ENCODE measurements at regions not wholly inside any gene's neighbourhood (a gene's known extent, or its start where the extent isn't known, plus 50 kb on each side); places are given as distances from the start of the nearest gene placed in this dataset.
A peak's percentile ranks its signal among the peaks of the same experiment; 100 is the strongest.

DNA sequence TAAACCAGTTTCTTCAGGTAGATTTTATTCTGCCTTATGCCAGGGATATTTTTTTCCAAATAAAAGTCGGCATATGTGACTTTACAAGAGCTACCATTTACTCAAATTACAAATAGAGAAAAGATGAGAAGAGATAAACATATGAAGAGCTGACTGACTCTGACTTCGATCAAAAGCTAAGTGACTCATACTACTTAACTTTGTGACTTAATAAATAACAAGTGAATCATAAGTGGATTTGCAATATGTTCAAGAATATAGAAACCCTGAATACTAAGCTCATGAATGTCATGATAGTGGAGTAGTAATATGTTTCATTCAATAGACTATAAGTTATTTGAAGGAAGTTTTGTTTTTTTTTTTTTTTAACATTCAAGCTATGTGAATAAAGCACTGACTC lies 130.5 kb upstream of the ANO3 start:
- DNase-seq, result no peak

DNA sequence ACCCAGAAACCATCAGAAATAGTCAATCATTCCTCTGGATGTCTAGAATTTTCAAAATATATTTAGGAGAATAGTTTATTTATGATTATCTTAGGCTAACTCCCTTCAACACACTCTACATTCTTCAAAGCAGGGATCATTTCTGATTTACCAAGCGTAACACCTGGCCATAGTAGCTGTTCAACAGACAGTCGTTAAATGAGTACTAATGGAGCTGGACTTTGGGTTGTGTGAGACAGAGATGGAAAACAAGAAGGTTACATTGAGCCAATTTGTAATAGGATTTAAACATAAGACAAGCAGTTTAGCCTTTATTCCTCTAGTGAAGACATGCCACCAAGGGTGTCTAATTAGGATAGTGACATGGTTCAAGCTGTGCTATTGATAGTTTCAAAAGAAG lies 129.2 kb upstream of the ANO3 start:
- no peak for DNase-seq

DNA sequence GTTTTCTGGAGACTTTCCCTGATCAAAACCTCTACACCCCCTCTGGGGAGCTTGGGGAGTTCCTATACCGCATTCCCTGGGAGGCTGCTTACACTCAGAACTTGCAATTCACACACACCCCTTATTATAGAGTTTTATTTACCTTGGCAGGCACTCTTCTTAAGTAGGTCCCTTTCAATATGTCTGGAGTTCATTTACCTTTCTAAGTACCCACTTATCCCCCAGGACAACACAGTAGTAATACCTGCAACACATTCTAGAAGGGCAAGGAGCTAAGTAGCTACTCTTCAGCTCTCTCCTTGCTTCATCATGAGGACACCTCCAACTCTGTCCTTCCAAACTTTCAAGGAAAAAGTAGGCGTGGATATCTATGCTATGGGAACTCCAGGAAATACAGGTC lies 127.8 kb upstream of the ANO3 start:
- no peak for DNase-seq

DNA sequence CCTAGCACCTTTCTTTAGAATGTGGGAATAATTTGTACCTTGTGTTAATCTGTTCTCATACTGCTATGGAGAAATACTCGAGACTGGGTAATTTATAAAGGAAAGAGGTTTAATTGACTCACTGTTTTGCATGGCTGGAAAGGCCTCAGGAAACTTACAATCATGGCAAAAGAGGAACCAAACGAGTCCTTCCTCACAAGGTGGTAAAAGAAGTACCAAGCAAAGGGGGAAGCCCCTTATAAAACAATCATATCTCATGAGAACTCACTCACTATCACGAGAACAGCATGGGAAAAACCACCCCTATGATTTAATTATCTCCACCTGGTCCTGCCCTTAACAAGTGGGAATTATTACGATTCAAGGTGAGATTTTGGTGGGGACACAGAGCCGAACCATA lies 127.1 kb upstream of the ANO3 start:
- DNase-seq, result no peak

DNA sequence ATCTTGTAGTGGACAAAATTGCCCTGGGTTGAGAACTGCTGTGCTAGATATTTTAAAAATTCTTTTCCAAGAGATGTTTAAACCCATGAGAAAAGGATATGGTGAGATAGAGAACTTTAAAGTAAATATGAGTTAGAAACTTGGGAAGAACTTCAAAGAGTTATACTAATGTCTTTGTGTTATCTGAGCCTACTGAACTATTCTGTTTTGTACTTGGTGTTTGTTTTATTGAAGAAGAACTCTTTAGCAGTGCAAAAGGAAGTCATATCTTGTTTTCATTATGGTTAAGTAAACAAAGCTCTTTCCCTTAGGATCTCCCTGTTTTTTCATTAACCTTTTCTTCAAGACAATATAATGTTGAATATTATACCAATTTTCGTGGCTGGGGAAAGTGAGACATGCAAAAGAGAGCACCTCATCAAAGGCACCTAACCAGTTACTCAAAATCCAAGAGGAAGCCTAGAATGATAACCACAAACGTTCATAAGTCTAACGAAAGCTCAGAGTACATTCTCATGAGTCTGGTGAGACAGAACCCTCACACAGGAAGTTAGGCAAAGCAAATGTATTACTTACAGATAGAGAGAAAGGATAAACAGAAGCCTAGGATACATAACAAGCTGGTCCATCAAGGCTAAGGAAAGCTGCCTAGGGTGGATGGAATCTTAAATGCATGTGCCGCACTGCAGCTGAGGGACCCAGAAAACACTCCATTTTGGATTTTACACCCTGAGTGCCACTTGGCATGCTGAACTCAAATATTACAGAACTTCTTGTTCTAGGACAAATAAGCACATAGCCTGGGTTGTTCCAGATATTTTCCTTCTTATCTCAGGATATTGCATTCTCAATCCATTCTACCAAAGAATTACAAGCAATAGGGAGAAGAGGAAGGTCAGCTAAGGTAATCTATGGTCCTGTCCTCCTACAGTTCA lies 112.5 kb upstream of the ANO3 start:
- no peak for DNase-seq

DNA sequence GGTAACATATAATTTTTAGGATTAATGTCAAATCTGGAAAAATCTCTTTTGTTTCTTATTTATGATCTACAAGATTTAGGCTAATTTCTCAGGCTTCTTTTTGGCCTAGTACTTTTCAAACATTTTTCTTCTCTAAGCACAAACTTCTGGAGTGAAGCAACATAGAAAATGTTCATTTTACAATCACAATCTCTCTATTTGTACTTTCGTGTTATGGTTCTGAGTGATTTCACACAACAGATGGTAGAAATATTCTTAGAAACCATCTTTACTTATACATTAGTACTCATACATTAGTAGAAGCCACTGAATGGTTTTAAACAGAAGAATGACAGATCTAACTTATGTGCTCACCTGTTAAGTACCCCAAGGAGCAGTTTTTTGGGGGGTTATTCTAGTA lies 106.3 kb upstream of the ANO3 start:
- DNase-seq, result no peak

DNA sequence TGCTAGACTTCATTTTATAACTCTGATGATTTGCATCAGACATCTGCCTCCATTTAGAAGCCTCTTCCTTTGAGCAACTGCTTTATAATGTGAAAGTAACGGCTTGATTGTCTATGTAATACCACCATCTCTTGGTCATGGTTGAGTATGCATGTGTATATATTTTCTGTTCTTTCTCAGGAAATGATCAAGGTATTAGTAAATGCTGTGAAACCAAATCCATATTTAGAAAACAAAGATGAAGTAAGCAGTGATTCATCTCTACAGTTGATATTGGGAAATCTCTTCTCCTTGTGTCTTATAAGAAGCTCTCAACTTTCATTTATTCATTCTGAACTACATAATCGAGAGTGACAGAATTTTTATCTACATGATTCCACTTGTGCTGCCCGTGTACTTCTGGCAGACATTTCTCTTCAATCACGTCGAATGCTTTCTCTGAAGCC lies 104.6 kb upstream of the ANO3 start:
- no peak for DNase-seq

DNA sequence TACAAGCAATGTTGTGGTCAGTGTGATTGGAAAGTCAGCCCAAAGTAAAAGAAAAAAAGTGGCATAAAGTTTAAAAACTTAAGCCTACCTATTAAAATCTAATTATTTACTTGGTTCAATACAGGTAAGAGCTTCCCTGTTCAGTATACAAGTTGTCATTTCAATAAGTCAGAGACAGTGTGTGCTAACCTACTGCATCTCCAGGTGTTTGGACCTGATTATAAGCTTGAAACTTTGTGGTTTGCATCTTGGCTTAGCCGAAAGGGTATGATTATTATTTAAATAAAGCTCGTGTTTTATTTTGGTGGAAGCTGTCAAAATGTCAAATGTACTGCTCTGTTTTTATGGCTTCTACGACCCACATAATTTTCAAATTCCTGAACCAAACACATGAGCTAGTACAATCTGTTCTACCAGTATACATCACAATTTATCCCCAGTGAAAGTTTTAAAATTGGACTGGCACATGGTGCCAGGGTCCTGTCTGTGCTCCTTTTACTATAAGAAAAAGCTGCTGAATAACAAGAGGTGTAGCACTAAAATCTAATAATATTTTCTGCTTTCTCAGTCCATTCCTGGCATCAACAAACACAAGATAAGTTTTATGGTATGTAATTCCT lies 103.9 kb upstream of the ANO3 start:
- no peak for DNase-seq

DNA sequence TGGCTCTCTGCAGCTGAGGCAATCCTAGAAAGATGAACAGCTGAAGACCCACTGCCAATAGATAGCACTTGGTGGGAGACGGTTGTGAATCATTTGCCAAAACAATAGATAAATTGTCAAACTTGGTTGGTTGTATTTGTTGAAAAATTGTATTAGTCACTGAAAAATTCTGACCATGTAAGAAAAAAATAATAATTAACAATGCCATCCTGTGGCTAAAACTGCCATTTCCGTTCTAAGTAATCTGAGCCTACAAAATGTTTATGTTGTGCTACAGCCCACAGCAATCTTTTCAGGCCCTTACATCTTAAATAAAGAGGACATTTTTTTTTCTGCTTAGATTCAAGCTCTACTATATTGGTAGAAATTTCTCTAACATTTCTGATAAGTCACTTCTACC lies 103.2 kb upstream of the ANO3 start:
- no peak for DNase-seq

DNA sequence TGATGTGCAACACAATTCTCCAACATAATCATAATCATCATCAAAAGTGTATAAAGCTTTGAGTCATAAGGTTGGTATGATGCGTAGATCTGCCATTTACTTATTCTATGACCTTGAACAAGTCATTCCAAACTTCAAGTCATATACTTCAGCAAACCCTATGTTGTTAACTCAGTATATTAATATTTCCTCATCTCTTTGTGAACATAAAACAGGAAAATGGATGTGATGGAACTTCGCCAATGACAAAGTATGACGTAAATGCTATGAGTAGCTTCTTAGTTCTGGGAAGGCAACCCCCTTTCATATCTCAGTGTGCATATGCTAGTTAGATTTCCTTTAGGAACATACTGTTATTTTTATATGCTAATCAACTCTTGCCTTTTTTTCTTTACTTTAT lies 102.7 kb upstream of the ANO3 start:
- DNase-seq, result no peak

DNA sequence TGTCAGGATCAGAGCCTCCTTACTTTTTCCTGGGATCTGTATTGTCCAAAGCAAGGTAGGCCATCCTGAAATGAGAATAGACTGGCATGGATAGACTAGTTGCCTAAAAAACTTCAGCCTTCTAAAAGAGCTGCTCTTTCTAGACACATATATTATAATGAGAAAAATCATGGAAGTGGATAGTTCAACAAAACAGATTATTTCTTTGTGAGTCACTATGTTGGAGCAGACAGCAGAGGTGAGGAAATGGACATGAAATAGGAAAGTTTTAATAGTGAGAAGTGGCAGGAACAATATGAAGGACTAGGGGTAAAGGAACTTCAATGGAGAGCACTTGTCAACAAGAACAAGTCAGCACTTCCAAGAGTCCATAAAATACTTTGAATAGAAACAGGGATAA lies 101.9 kb upstream of the ANO3 start:
- no peak for DNase-seq

DNA sequence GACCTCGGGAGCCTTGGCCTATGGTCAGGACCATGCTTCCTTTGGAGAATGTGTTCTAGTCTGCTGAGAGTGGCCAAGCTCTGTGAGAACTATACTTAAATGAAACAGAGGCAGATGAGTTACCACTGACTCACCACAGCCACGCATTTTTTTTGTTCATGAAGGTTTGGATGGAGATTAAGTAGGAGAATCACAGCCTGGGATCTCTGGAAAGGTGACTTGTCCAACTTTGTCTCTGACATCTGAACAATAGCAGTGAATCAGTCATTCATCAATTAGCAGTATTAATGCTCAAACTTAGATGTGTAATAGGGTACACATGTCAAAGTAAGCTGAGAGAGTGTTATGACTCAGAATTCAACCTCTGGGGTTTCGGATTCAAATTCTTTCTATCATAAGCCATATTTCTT lies 100.7 kb upstream of the ANO3 start:
- no peak for DNase-seq

DNA sequence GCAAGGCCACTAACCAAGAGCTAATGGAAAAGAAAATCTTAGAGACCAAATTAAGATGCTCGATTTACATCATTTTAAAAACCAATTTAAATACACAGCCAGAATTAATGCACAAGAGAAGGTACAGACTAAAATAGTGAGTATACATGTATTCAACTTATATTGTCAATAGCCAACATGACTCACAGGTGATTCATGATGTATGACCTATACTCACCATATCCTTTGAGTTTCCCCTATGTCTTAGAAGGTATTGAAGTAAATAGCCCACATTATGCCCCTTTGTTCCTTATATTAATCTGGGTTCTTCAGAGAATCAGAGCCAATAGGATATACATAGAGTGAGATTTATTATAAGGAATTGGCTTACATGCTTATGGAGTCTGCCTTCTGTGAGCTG lies 97.5 kb upstream of the ANO3 start:
- no peak for DNase-seq

DNA sequence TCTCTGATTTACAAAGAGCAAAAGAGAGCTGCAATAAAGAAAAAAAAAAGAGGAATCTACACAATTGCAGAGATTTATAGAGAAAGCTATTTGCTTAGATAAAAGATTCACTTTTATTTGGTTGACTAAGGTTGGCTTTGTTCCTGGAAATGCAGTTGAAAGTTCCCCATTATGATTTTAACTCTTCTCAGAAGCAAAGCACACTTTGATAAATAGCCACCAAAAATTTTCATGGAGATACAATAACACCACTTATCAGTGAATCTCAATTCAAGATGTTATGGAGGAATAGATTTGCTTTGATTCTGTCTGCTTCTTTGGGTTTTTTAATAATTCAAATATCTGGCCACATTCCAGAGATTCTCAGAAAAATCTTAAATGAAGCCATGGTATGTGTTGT lies 88.5 kb upstream of the ANO3 start:
- no peak for DNase-seq

DNA sequence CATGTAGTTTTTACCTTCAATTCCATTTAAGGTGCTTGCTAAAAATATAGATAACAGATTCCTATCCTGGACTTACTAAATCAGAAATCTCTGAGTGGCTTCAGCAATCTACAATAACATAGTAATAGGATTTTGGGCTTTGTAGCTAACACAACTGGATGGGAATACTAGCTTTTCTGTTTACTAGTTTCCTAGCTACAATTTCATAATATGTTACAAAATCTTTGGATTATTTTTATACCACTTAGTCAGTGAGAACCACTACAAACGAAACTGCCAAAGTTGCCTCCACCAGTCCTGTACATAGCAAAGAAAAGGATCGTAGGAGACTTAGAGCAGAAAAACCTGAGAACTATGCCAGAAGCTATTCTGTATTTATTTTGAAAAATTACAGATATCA lies 87.7 kb upstream of the ANO3 start:
- DNase-seq, result no peak

DNA sequence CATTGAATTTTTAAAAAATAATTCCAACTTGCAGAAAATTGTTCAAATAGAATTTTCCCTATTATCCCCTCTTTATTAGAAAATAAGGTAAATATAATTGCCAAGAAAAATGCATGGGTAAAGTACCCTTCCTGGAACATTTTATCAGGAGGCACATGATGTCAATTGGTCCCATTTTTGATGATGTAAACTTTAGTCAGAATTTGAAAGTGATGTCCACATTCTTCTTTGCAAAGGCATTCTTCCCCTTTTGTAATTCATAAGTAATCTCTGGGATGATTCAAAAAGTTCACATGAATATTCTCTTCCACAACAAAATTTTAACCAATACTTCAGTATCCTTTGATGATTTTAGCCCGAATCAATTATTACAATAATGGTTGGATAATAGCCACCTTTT lies 86.9 kb upstream of the ANO3 start:
- no peak for DNase-seq

DNA sequence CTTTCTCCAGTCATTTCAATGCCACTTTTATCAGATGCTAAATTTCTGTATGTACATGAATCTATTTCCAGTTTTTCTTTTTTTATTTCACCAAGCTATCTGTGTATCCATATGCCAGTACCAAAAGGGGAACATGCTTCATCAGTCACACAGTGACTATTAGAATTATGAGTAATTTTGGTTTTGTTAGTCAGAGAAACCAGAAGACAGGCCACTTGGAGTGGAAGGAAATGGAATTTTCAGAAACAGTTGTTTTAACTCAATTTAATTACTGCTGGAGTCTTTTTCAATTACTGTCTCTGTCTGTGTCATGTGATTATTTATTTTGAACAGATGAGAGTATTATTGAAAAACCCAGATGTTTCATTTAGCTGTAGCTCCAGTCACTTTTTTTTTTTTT lies 84.6 kb upstream of the ANO3 start:
- DNase-seq, result no peak

DNA sequence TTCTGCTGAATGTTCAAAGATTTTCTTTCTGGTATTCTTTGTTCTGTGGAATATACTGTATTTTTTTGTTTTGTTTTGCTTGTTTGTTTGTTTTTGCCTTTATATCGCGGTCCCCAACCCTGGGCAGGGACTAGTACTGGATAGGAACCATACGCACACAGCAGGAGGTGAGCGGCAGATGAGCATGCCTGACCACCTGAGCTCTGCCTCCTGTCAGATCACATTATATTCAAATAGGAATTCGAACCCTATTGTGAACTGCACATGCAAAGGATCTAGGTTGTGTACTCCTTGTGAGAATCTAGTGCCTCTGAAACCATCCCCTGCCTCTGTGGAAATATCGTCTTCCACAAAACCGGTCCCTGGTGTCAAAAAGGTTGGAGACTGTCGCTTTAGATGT lies 83.3 kb upstream of the ANO3 start:
- DNase-seq, result no peak

DNA sequence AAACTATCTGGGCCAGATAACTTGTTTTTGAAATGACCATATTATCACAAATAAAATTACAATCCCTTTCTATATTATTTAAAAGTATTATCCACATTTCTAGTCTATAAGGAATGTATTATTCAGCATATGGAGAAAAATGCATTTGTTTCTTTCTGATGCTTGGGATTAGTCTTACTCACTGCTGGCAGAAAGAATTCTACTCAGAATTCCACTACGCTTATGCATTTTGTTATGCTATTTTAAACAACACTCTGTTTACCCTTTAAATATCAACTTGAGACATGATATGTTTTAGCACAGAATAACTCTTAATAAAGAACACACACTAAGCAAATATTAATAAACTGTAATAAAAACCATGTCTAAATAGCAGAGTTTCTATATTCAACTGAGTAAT lies 77.6 kb upstream of the ANO3 start:
- no peak for DNase-seq

DNA sequence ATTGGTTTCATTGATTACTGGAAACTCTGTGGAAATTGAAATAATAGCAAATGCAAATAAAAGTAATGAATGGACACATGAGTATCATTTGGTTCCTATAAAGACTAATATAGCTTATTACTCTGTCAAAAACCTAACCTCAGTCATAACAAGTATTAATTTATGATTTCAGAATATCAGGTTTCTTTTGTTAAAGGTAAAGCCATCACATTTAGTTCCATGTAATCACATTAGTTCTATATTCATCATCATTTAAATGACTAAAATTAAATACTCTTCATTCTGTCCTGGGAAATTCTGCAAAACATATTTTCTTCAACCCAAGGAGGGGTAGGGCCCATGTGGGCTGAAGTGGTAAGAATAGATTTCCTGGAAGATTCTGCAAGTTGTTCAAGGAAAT lies 68.2 kb upstream of the ANO3 start:
- DNase-seq, result no peak

DNA sequence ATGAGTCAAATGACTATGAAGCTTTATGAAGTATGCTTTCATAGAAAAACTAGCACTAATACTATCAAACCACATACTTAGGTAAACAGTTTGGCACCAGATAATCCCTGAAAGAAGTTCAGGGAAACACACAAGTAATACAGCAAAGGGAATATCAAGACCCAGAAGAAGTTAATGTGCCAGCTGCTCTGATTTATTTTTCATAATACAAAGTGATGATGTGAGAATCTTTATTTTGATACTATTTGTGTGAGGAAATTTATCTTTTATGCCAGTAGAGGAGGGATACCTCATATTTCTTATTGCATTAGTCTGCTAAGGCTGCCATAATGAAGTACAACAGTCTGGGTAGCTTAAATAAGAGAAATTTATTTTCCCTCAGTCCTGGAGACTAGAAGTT lies 67.7 kb upstream of the ANO3 start:
- no peak for DNase-seq

DNA sequence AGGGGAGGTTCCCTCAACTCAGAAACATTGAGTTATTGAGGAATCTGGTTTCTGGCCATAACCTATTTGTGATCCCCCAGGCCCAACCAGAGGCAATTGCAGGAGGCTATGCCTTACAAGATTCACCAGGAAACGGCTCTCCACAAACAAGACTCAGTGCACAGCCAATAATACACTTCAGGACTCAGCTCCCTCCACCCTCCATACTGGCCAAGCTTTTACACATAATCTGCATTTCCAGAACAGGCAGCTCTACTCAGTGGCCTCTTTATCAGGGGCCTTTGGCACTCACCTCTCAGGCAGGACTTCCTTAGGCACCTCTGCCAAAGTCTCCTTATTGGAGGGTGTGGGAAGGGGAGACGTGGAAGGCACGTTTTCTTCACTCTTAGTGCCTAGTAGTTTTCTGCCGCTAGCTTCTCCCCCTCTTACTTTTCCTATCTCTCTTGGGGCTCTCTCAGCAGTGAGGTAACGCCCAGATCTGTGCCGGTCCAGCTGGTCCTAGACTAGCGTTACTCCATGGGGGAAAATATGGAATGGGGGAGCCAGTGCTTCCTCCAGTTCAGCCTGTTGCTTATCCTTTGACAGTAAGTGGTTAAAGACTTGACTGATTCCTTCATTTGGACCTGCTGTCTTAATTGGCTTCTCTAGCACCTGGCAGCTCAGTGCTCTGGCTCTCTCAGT lies 62.8 kb upstream of the ANO3 start:
- no peak for DNase-seq

DNA sequence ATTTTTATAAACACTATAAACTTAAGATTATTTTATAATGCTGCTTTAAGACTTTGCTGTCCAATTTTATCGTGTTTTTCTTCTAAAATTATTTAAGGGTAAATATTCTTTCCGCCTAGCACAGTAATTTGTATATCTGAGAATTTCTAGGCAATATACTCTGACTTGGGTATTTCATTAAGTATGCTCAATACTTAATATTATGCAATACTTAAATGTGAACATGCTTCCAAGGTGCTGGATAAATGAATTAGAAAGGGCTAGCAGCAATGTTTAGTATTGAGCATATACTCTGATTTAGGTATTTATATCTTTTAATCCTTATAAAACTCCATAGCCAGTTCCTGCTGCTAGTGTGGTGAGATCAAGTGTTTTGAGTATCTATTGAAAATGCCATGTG lies 60.3 kb upstream of the ANO3 start:
- DNase-seq, result no peak

DNA sequence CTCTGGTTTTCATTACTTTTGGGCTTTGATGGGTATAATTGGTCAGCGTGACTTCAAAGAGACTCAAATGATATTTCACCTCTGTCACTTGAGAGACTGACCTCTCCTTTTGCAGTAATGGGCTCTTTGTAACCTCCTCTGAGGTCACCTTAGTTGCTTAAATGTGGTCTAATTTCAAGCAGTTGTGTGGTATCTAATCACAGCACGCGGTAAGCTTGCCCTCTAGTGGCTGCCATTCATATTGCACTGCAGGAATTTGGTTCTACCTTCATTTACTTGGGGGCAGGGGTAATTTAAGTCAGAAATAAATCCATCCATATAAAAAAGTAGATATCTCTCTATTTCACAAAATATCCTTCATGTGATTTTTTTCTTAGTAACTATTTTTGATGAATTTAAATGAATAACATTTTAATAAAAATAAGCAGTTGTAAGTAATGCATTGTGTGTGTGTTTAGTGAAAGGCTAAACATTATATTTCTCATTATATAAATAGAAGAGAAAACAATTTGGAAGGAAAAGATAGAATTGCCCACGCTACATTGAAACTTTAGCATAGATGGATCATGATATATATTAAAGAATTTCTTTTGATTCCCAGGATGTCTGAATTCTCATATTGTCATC lies 55.0 kb upstream of the ANO3 start:
- DNase-seq, result peak in 1 of 2 donors; percentile 24

Measured in activated CD4-positive, alpha-beta T cell treated with anti-CD3 and anti-CD28 coated beads for 4 hours (primary cell).